ENCODE measurements at regions not wholly inside any gene's neighbourhood (a gene's known extent, or its start where the extent isn't known, plus 50 kb on each side); places are given as distances from the start of the nearest gene placed in this dataset.
"Not testable (repeated sequence)": the region's sequence is repeated elsewhere in the genome, so short reads cannot be mapped to it uniquely, and the experiment has no call there.

- DNase-seq, result peak; percentile 60
Measured at GRCh38 chr6:25127076-25127837, 151.9 kb upstream of the CARMIL1 start.

DNA sequence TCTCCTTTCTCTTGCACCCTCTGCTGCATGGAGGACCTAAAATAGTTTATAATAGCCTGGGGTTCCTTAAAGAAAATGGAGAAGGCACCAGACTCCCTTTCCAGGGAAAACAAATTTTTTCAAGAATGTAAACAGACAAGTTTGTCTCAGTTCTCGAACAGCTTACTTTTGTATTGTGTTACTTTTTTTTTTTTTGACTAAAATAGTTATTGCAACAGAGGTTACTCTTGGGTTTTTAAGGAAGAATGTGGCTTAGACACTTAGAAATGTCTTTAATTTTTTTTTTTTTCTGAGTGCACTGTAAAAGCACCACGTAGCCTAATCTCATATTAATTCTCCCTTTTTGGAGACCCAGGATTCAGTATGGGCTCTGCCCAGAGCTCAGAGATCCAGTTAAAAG, 148.7 kb upstream of the CARMIL1 start:
- DNase-seq, result peak; percentile 29

DNA sequence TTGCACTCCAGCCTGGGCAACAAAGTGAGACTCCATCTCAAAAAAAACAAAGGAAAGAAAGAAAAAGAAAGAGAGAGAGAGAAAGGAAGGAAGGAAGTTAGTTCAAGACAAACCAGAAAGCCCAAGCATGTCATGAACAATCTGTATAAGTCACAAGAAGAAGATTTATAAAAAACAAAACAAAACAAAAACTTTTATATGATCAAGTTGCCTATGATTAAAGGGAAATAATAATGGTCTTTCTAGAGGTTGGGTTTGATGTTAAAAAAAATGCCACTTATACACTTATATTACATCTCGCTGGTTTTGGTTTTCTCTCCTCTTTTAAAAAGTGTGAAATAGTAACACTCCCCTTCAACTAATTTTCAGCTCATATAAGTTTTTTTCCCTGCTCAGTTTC, 146.2 kb upstream of the CARMIL1 start:
- DNase-seq, result peak; percentile 43

DNA sequence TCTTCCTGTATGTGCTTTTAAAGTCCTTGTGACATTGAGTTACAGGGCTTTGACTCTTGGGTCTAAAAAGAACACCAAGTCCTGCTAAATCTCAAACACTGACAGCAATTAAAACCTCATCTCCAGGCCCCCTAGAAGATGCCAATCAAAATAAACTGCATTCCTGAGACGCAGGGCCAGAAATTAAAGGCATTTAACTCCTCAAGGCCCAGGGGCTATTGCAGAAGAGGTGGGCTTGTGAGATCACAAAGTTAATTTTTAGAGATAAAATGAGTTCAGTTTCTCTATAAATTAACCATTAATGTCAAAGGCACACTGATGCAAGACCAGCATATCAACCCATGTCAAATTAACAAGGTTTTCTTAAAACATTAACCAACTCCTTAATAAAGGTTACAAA, 145.6 kb upstream of the CARMIL1 start:
- DNase-seq, result no peak

- DNase-seq, result peak; percentile 66
Measured at GRCh38 chr6:25136854-25137253, 142.3 kb upstream of the CARMIL1 start.

GRCh38 chr6:25137480-25137879, 141.7 kb upstream of the CARMIL1 start:
- peak; percentile 84 for DNase-seq

DNA sequence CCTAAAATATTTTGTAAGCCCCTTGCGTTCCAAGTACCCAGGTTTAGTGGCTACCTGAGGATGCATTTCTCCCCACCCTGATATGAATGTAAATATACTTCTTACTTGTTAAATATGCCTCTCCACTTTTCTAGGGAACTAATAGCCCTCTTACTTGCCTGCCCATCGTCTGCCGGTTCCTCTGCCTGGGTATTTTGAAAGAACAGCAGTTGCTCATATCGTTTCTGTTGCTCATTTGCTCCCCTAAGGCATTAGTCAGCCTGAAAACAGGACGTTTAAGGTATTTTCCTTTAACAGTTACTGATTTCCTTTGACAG, 141.3 kb upstream of the CARMIL1 start:
- DNase-seq, result no peak

DNA sequence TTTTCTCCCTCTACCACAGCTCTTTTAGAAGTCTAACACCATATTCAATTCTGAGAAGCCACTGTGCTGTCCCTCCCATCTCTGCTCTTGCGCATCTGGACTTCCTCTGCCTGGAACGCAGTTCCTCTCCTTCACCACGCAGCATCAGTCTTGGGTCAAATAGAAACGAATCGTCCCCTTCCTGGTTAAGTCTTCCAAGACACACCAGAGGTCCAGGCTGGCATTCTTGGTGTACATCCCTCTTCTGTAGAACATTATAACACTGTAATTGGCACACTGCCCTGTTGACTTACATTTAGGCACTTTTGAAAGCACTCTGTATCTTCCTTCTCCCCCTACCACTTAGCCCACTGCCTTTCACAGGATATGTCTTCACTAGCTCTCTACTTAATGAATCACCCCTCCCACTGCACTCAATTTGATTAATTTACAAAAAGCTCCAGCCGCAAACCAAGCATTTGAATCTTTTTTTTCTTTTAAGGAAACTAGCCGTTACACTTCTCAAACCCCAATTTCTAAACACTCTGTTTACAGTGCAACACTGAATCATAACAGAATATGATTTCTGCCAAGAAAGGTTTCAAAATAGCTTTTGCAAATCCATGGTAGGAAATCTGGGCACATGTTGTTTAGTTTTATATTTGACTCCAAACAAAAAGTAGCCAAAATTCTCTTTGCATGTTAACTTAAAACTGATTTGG, 140.8 kb upstream of the CARMIL1 start:
- DNase-seq, result peak; percentile 95

DNA sequence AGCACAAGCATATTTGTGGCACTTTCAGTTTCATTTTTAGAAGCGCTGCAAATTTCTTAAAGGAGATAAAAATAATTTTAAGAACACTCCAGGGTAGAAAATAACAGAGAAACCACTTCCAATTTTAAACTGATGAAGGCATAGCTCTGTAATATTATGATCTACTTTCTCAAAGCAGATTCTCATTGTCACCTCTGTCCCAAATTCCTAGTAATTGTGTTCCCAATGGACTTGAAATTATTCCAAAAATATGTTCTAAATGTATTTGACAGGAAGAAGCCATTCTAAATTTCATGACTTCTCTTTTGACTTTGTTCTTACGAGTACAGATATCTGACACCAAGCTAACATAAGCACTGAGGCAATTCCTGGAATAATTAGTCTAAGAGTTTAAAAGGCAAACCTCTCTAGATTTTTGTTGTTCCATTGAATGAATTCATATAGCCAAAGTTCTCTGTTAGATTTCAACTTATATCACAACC, 140.2 kb upstream of the CARMIL1 start:
- DNase-seq, result peak; percentile 51

GRCh38 chr6:25139608-25140007, 139.6 kb upstream of the CARMIL1 start:
- not testable (repeated sequence) for DNase-seq

DNA sequence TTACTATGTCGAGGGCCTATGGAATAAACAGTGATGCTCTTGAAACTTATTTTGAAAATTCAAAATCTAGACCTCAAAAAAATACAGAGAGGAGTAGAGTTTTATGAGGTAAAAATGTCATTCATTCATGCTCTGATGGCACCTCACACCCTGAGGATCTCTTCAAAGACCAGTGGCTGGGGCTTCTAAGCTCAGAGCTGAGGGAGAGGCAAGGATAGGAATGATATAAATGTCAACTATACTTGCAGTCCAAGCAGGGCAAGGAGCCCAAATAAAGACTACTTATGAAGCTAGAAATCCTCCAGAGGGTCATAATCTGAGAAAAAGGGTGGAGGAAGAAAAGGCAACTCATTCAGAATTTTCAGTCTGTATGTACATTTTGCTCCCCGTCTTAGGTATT, 136.7 kb upstream of the CARMIL1 start:
- DNase-seq, result no peak

DNA sequence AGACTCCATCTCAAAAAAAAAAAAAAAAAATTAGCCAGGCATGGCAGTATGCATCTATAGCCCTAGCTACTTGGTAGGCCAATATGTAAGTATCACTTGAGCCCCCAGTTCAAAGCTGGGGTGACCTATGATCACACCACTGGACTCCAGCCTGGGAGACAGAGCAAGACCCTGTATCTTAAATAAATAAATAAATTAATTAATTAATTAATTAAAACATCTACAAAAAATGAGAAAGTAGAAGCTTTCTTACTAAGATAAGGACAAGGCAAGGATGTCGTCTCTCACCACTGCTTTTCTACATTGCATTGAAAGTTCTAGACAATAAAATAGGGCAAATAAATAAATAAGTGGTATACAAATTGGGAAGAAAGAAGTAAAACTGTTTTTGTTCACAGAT, 134.3 kb upstream of the CARMIL1 start:
- no peak for DNase-seq

DNA sequence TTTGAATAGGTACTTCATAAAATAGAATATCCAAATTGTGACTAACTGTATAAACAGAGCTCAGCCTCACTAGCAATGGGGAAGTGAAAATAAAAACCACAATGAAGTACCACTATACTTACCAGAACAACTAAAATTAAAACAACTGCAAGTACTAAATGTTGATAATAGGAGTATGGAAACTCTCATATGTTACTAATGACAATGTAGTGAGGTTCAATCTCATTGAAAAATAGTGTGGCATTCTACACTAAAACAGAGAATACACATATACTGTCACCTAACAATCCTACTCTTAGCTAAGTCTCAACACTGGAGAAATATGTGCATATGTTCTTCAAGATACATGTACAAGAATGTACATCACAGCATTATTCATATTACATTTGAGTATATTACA, 132.0 kb upstream of the CARMIL1 start:
- peak; percentile 52 for DNase-seq

DNA sequence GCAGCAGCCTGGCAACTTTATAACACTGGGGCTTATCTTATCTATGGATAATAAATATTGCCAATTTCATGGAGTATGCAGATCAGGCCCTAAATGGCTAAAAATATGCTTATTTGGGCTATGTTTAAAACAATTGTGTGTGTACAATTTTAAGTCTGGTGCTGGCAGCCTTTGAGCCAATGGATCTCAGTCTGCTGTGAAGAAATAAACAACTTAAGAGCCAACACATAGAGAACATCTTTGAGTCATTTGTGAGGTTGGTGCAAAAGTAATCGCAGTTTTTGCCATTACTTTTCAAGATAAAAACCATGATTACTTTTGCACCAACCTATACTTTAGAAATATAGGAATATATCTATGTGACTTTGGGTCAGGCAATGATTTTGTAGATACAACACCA, 129.1 kb upstream of the CARMIL1 start:
- no peak for DNase-seq

DNA sequence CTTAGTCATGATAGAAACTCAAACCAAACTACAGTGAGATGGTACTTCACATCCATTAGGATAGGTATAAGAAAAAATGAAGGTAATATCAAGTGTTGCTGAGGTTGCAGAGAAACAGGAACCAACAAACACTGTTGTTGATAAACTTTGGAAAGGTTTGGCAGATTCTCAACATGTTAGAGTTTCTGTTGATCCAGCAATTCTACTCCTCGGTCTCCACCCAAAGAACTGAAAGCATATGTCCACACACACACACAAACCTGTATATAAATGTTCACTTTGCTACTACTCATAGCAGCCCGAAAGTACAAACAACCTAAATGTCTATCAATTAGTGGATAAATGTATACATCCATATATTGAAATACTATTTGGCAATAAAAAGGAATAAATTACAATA, 128.3 kb upstream of the CARMIL1 start:
- no peak for DNase-seq

- no peak for DNase-seq
Measured at GRCh38 chr6:25153079-25153478, 126.1 kb upstream of the CARMIL1 start.

GRCh38 chr6:25154034-25154596, 125.1 kb upstream of the CARMIL1 start:
- no peak for DNase-seq

DNA sequence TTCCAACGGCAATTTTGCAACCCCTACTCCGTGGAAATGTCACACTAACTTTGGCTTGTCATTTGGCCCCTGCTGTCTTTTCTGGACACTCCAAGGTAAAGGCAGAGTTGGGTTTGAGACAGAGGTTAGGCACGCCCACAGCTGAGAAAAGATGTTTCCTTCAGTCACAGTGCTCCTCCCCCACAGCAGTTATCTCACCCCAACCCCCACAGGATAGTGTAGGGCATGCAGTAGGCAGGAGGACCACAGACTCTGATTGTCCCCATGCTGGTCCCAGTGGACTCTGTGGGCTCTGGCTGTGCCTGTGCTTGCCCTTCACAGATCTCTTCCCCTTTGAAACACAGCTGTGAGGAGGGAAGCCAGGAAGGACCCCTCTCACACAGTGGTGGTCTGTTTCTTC, 124.0 kb upstream of the CARMIL1 start:
- DNase-seq, result peak; percentile 62

GRCh38 chr6:25156123-25156522, 123.1 kb upstream of the CARMIL1 start:
- DNase-seq, result no peak

GRCh38 chr6:25157183-25157582, 122.0 kb upstream of the CARMIL1 start:
- DNase-seq, result no peak

DNA sequence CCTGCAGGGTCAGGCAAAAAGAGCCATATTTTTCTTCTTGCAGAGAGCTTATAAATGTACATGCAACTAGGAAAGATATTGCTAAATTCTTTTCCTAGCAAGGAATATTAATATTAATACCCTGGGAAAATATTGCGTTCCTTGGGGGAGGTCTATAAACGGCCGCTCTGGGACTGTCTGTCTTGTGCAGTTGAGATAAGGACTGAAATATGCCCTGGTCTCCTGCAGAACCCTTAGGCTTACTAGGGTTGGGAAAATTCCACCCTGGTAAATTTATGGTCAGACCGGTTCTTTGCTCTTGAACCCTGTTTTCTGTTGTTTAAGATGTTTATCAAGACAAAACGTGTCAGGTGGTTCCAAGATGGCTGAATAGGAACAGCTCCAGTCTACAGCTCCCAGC, 121.3 kb upstream of the CARMIL1 start:
- DNase-seq, result no peak

DNA sequence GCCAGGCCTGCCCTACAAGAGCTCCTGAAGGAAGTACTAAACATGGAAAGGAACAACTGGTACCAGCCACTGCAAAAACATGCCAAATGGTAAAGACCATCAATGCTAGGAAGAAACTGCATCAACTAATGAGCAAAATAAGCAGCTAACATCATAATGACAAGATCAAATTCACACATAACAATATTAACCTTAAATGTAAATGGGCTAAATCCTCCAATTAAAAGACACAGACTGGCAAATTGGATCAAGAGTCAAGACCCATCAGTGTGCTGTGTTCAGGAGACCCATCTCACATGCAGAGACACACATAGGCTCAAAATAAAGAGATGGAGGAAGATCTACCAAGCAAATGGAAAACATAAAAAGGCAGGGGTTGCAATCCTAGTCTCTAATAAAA, 119.0 kb upstream of the CARMIL1 start:
- DNase-seq, result not testable (repeated sequence)

- peak; percentile 38 for DNase-seq
Measured at GRCh38 chr6:25165177-25165576, 114.0 kb upstream of the CARMIL1 start.

- peak; percentile 90 for DNase-seq
Measured at GRCh38 chr6:25165800-25166199, 113.4 kb upstream of the CARMIL1 start.

Measured in hematopoietic multipotent progenitor cell treated with erythropoietin and hydrocortisone succinate and interleukin-3 and kit ligand, for 4 days (in vitro differentiated cells).